GM15510 (cell line): ENCODE measurements at regions not wholly inside any gene's neighbourhood (a gene's known extent, or its start where the extent isn't known, plus 50 kb on each side); places are given as distances from the start of the nearest gene placed in this dataset.

Experiments used
- POLR2A ChIP-seq: IDR thresholded peaks from 3 replicates; pipeline ENCODE4 v1.6.1; 2011; ENCODE audit warnings: borderline replicate concordance; ENCODE audit not compliant: insufficient read length; ENCODE audit errors: extremely low read depth

DNA sequence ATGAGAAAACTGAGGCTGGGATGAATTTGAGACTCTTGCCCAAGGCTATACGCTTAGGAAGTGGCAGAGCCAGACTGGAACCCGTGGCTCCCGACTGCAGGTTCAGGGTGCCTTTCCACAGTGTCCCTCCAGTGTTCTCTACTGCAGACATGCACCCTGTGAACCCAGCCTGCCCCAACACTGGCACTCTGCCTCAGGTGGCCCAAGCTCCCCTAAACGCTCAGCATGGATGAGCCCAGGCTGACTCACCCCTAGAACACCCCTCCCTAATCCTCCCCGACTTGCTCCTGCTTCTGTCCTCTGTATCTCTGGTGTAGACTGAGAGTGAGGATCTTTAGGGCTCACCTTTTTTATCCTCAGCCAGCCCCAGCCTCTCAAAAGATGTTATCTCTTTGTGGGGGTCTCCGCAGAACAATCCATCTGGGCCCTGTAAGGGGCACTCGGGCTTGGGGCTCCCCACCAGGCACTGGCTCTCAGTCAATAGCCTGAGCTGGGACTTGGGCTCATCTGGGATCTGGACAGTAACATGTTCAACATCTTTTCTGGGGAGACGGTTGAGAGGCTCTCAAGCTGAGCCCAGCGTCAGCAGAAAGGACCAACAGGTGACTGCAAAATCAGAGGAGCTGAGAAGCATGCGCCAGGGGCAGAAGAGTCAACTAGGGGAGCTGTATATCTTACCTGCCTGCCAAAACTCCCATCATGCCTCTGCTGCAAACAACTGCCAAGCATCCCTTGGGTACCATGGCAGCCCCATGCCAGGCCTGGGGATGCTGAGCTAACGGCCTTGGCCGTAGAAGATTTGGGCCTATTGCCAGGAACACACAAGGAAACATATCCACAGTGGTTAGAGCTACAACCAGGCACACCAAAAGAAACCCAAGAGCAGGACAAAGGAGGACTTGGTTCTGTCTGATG lies 176.2 kb downstream of the BUD13 start:
- no peak for TF ChIP-seq POLR2A

DNA sequence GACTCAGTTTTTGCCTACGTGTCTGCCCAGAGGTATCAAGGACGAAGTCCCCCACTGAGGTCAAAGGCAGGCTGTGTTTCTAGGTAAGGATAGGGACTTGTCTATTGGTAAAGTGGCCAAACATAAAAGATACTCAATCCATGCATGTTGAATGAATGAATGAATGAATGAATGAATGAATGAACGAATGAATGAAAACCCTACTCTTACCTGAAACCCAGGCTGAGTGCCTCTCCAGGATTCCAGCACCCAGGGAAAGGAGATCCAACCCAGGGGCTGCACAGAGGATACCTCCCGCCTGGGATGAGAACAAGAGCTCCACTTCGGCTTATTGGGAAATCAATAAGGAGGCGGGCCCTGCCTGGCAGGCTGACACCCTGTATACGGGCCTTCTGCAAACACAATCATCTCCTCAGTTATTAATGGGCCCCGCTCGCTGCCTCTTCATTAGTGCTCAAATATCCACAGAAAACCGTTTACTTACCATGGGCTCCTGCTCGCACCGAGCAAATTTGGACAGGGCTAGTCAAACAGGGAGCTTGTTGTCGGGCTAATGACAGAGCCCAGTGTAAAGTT lies 177.4 kb downstream of the BUD13 start:
- TF ChIP-seq POLR2A = no peak

DNA sequence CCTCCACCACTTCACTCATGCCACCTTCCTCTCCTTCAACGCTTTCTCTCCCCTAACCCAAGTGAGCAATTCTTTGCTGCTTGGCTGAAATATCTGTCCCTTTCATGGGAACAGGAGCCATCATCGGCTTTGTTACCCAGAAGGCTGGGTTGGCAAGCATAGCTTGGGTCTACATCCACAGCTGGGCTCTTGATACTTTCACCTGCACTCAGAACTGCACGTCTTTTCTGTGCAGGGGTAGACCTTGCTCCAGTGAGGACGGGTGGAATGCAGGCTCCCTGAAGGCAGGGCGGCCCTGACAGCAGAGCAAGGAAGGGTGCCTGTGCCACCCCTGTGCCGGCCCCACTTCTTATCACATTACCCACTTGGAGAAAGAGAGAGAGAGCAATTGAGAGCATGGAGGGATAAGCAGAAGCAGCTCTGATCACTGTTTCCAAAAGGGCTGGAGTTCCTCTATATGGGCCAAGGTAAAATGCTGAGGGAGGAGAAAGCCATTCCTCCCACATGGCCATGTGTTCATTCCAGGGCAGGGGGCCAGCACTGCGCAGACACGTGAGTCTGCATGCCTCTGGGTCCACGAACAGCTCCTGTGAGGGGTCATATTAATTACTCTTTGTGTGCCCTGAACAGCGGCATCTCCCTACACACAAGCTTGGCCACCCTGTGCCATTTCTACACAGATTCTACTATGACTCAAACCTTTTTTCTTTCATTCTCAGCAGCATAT lies 181.8 kb downstream of the BUD13 start:
- no peak for TF ChIP-seq POLR2A

GRCh38 chr11:116589402-116589801 lies 183.4 kb downstream of the BUD13 start:
- no peak for TF ChIP-seq POLR2A

DNA sequence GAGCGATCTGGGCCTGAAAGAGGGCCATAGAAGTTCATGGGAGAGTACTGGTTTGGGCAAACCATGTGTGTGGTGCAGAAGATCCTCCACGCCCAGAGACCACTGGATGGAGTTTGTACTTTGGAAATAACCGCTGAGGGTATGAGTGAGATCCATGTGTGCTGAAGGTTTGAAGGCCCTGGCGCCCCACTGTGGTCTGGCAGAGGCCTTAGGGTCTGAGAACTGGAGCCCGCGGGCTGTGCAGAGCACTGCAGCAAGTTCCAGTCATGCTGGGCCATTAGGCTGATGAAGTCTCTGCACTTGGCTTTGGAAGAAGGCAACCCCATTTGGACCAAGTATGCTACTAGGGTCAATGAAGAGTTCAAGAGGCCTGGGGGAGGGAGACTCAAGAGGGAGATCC lies 186.4 kb downstream of the BUD13 start:
- no peak for TF ChIP-seq POLR2A

GRCh38 chr11:116582571-116582970 lies 190.2 kb downstream of the BUD13 start:
- TF ChIP-seq POLR2A = no peak

- TF ChIP-seq POLR2A = no peak
These were observed 191.4 kb downstream of the BUD13 start for GRCh38 chr11:116581349-116581748.

DNA sequence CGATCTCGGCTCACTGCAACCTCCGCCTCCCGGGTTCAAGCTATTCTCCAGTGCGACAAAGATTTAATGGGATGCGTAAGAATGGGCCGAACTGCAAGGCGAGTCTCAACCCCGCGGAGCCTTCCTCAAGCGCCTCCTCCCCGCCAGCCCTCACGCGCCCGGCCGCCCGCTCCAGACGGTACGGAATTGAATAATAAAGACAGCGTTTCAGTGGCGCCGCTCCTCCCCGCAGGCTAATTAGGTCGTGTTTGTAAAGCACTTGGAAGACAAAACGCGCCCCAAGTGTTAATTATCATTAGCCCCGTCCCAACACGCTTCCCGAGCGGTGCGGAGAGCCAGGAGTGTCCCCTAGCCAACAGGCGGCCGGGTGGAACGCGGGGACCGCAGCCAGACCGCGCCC lies 192.0 kb downstream of the BUD13 start:
- TF ChIP-seq POLR2A = no peak

DNA sequence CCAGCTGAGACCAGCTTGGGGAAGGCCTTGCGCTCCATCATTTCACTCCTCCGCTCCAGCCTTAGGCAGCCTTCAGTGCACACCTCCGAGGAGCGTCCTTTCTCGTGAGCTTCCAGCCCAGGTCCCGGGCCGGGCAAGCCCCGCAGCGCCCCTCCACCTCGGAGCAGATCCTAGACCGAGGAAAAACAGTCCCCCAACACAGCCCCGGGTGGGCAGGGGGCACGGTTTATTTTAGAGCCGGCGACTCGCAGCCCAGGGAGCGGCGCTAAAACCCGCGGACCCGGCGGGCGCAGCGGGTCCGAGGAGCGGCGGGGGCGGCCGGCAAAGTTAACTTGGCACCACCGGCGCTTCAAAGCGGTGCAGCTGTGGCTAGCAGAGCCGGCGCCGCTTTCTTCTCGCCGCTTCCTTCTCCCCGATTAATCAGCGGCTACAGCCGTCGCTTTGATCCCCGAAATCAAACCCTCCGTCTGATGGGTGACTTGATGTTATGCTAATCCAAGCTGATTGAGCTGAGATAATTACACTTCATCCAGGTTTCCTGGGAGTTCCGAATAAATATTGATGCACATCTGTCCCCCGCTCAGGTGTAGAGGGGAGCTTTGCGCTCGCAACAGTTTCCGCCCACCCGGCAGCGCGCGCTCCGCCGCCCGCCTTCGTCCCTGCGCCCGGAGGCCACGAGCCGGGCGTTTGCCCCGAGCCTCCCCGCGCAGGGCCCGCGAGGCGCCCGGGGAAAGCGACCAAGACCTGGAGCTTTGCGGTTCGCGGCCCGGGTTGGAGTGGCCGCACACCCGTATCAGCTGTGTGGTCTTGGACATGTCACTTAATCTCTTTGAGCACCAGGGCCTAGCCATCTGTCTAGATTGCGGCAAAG lies 192.7 kb downstream of the BUD13 start:
- no peak for TF ChIP-seq POLR2A

- TF ChIP-seq POLR2A = no peak
These were observed 193.6 kb downstream of the BUD13 start for GRCh38 chr11:116579031-116579653.

DNA sequence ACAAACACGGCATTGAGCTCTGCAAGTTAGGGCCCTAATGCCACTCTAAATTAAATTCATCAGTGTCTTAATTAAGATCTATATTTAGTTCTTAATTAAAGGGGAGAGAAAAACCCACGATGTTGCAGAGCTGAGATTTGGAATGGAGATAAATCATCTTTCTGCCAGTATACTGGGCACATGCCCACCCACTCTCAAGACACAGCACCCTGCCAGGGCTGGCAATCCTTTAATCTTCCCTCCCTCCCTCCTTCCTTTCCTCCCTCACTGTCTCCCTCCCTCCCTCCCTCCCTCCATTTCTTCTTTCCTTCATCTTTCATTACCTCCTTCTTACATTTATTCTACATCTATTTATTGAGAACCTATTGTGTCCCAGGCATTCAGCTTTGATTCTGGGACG lies 194.8 kb downstream of the BUD13 start:
- TF ChIP-seq POLR2A = no peak

GRCh38 chr11:116577273-116577672 lies 195.5 kb downstream of the BUD13 start:
- no peak for TF ChIP-seq POLR2A

- no peak for TF ChIP-seq POLR2A
These were observed 196.3 kb downstream of the BUD13 start for GRCh38 chr11:116576526-116576925.

DNA sequence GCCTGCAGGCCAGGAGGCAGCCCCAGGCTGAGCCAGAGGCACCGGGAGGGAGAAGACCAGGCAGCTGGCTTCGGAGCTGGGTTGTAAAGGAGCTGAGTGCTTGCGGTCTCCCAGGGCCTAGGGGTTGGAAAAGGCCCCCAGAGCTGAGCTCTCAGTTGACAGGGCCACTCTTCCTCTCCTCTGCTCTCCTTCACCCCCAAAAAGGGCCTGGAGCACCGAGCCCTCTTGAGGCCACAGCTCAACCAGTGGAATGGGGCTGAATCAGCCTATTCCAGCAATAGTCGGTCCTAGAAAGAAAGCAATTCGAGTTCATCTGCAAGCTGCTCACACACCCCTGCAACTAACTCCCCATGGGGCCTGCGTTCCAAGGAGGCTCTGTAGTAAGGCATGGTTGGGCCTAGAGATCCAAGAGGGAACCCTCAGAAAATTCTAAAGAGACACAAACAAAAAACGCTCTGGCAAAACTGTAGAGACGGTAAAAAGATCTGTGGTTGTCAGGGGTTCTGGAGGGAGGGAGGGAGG lies 205.0 kb downstream of the BUD13 start:
- TF ChIP-seq POLR2A = no peak

DNA sequence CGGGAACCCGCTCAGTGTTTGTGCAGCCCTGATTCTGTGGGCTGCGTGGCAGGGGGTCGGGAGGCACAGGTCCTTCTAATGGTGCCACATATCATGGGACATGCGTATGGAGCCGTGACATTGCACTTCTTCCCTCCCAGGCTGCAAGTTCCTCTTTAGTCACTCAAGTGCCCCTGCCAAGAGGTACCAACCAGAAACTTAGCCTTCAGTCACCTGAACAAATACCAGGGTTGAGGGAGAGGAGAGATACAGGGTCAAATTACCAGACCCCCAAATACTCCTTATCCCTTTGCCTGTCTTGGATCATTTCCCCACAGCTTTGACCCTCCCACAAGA lies 209.1 kb downstream of the BUD13 start:
- no peak for TF ChIP-seq POLR2A
